Upper lobe of right lung (tissue), 1 donor: ENCODE measurements at regions not wholly inside any gene's neighbourhood (a gene's known extent, or its start where the extent isn't known, plus 50 kb on each side); places are given as distances from the start of the nearest gene placed in this dataset.

ENCODE experiments used
- ATAC-seq: fragments of 200-7000 bp; cut with Tn5 transposase; one replicate; pipeline ENCODE4 v1.9.1; 2020; ENCODE audit warnings: mild to moderate bottlenecking, moderate library complexity
- DNase-seq: peaks from one replicate; pipeline ENCODE4 v3.0.0-alpha.2; 2020
- H3K27ac ChIP-seq: fragments of 200-600 bp; one replicate; pipeline ENCODE4 v1.8.0; 2022
- H3K27me3 ChIP-seq: fragments of 200-600 bp; one replicate; pipeline ENCODE4 v1.8.0; 2022; ENCODE audit warnings: mild to moderate bottlenecking
- H3K36me3 ChIP-seq: fragments of 200-600 bp; one replicate; pipeline ENCODE4 v1.8.0; 2022
- H3K4me1 ChIP-seq: fragments of 200-600 bp; one replicate; pipeline ENCODE4 v1.8.0; 2022
- H3K4me3 ChIP-seq: fragments of 200-600 bp; one replicate; pipeline ENCODE4 v1.8.0; 2022; ENCODE audit warnings: mild to moderate bottlenecking
- H3K9me3 ChIP-seq: fragments of 200-600 bp; one replicate; pipeline ENCODE4 v1.8.0; 2022
- intact Hi-C: fragments of 100-400 bp; cut with DNase I; formaldehyde crosslinking; loops from one replicate; pipeline ENCODE4 v1.11.0; 2022
- TF ChIP-seq, protein P1 (sequence below): fragments of 200-600 bp; IDR thresholded peaks from one replicate; pipeline ENCODE4 v1.8.0; 2022; ENCODE audit warnings: antibody characterized with exemption
- donor health status: DM: no; HTN: yes; CAD: no; lungs with severe emphysema.

DNA sequence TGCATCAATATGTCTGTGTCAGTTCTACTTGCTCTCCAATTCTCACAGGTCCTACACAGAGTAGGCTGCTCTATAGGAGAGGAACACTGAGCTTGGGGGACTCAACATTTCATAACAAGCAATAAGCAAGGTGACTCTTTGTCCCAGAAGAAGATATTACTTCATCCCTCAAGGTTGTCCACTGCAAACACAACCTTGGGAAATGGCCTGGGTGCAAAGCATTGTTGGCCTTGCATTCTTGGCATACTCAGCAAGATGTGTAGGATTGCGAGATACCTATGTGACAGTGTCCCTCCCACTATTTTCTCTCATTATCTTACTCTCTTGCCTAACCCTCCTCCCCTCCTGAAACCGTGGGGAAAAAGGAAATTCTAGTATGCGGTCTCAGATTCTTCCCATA lies 169.8 kb upstream of the FREM1 start:
- no peaks in the 10 kb centered on the region for H3K27me3 ChIP-seq
- no peaks in the 10 kb centered on the region for H3K4me1 ChIP-seq
- intact Hi-C loops = no loop called here
- no peak for ATAC-seq
- no peak for DNase-seq
- H3K36me3 ChIP-seq = no peaks in the 10 kb centered on the region
- TF ChIP-seq, protein P1, sequence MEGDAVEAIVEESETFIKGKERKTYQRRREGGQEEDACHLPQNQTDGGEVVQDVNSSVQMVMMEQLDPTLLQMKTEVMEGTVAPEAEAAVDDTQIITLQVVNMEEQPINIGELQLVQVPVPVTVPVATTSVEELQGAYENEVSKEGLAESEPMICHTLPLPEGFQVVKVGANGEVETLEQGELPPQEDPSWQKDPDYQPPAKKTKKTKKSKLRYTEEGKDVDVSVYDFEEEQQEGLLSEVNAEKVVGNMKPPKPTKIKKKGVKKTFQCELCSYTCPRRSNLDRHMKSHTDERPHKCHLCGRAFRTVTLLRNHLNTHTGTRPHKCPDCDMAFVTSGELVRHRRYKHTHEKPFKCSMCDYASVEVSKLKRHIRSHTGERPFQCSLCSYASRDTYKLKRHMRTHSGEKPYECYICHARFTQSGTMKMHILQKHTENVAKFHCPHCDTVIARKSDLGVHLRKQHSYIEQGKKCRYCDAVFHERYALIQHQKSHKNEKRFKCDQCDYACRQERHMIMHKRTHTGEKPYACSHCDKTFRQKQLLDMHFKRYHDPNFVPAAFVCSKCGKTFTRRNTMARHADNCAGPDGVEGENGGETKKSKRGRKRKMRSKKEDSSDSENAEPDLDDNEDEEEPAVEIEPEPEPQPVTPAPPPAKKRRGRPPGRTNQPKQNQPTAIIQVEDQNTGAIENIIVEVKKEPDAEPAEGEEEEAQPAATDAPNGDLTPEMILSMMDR = no peak
- H3K4me3 ChIP-seq = no peak overlapping the region
- H3K27ac ChIP-seq = no peak overlapping the region
- H3K9me3 ChIP-seq = no peaks in the 10 kb centered on the region

DNA sequence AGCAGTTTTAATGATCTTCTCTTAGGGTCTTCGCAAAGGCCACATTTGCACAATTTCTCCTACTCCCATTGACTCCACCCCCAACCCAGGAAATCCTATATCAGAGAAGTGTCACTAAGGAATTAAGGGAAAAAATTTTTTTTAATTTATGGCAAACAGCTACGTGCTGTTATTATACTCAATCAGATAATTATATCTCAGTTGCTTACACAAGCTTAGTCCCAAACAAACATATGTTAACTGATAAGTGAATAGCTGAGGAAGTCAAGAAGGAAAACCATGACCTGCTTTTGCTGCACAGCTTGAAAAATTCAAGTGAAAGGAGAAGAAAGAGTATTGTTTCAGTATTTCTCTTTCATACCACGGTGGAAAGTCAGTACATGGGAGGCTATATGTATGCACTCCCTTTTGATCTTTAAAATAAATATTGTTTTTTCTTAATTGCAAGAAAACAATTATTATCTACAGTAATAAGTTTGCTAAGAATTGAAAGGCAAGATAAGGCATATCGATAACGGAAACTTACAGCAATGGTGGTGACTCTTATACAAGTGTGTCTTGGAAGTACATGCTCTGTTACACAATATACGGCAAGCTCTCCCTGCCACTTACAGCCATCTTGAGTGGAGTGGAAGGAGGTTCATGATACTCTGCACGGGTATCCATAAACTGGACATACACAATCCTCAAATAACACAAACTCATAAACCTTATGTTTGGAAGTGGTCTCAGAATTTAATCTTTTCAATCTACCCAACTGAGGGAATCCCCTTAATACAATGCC lies 167.9 kb upstream of the FREM1 start:
- TF ChIP-seq, protein P1 = no peak
- Histone ChIP-seq H3K9me3 (no peaks in the 10 kb centered on the region), H3K4me1 (no peaks in the 10 kb centered on the region), H3K4me3 (no peak overlapping the region), H3K27me3 (no peaks in the 10 kb centered on the region), H3K36me3 (no peaks in the 10 kb centered on the region), H3K27ac (no peak overlapping the region)
- intact Hi-C loops = no loop called here
- peak; percentile 70 for ATAC-seq
- no peak for DNase-seq

DNA sequence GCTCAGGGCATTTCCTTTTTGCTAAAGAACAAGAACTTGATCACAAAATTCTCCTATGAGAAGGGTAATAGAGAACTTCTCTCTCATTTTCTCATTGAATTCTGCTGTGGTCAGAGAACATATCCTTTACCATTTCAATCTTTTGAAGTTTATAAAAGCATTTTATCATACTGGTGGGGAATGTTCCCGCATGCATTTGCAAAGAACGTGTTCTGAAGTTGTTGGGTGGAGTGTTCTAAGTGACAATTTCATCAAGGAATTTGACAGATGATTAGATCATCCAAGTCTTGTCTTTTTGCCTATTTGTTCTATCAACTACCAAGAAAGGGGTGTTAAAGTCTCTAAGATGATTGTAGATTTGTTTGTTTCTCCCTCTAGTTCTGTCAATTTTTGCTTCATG lies 163.4 kb upstream of the FREM1 start:
- Histone ChIP-seq H3K27ac (no peak overlapping the region), H3K4me1 (no peaks in the 10 kb centered on the region), H3K4me3 (no peak overlapping the region), H3K9me3 (no peaks in the 10 kb centered on the region), H3K27me3 (no peaks in the 10 kb centered on the region), H3K36me3 (no peaks in the 10 kb centered on the region)
- no peak for ATAC-seq
- intact Hi-C loops = no loop called here
- TF ChIP-seq, protein P1 = no peak
- DNase-seq = no peak

DNA sequence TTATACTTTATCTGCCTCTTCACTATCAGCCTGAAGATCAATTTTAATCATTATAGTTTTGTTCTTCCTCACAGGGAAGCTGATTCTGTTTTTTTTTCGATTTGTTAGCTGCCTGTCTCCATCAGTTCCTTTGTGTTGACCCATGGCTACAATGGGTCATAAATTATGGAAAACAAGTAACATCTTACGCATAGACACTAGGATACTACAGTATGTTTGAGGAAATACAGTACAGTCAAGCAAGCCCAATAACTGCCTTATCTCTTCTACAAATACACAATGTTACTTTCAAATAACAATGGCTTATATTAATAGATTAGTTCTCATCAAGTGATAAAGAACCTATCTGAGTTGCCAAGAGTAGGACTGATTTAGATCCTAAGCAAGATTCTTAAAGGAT lies 160.5 kb upstream of the FREM1 start:
- no peaks in the 10 kb centered on the region for H3K27me3 ChIP-seq
- TF ChIP-seq, protein P1 = no peak
- intact Hi-C loops = no loop called here
- H3K9me3 ChIP-seq = no peaks in the 10 kb centered on the region
- H3K36me3 ChIP-seq = no peaks in the 10 kb centered on the region
- no peak for ATAC-seq
- no peak overlapping the region for H3K27ac ChIP-seq
- H3K4me3 ChIP-seq = no peak overlapping the region
- no peaks in the 10 kb centered on the region for H3K4me1 ChIP-seq
- DNase-seq = no peak

DNA sequence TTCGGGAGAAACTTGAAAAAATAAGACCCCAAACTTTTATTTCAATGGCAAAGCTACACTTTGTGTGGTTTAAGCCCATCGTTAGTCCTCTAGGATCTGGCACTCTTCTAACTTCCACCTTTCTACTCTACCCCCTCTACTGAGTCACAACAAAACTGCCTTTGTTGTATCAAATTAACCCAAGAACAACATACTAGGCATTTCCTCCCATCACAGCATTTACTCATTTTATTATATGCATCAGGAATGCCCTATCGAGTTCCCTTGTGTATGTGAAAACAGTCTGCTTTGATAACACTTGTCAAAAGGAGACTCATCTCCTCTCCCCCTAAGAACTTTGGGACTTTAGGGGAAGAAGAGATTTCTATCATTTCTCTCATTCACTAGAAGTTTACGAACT lies 158.9 kb upstream of the FREM1 start:
- H3K9me3 ChIP-seq = no peaks in the 10 kb centered on the region
- DNase-seq (no peak), ATAC-seq (no peak)
- TF ChIP-seq, protein P1 = no peak
- no peaks in the 10 kb centered on the region for H3K36me3 ChIP-seq
- H3K4me1 ChIP-seq = no peaks in the 10 kb centered on the region
- H3K4me3 ChIP-seq = no peak overlapping the region
- intact Hi-C loops = no loop called here
- H3K27me3 ChIP-seq = no peaks in the 10 kb centered on the region
- H3K27ac ChIP-seq = no peak overlapping the region

DNA sequence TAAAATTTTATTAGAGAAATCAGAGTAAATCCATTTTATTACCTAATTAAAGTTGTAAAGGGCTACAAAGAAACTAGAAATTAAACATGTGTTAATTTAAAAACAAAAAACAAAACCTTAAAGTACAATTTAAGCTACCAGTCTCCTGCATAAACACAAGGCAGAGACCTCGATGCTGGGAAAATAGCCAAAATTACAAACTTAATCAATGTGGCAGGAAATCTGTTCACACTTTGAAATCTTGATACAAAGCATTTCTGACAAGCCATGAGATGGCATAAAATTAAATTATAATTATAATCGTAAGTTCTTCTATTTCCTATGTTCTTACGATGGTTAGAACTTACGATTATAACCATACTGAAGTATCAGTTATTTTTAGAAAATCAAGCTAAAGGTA lies 158.0 kb upstream of the FREM1 start:
- Histone ChIP-seq H3K36me3 (no peaks in the 10 kb centered on the region), H3K27ac (no peak overlapping the region), H3K4me1 (no peaks in the 10 kb centered on the region), H3K4me3 (no peak overlapping the region), H3K27me3 (no peaks in the 10 kb centered on the region), H3K9me3 (no peaks in the 10 kb centered on the region)
- DNase-seq (no peak), ATAC-seq (no peak)
- intact Hi-C loops = no loop called here
- TF ChIP-seq, protein P1 = no peak
